C4-2B (cell line): ENCODE measurements at regions not wholly inside any gene's neighbourhood (a gene's known extent, or its start where the extent isn't known, plus 50 kb on each side); places are given as distances from the start of the nearest gene placed in this dataset.

Experiments
- H3K27ac ChIP-seq: fragments of 450-650 bp; 2 replicates; pipeline ENCODE4 v1.5.1; 2017
- CTCF ChIP-seq: fragments of 450-650 bp; conservative IDR thresholded peaks from 2 replicates; pipeline ENCODE4 v1.5.1; 2017; ENCODE audit warnings: mild to moderate bottlenecking
- ZFX ChIP-seq: fragments of 450-650 bp; IDR thresholded peaks from 2 replicates; pipeline ENCODE4 v1.6.1; 2017

GRCh38 chr11:36854875-36855274 is 256.8 kb upstream of the RAG2 start:
- TF ChIP-seq ZFX: no peak
- no peak for TF ChIP-seq CTCF
- H3K27ac ChIP-seq: no peak overlapping the region

GRCh38 chr11:36848660-36849059 is 250.6 kb upstream of the RAG2 start:
- TF ChIP-seq CTCF (no peak), ZFX (no peak)

GRCh38 chr11:36840378-36840777 is 242.3 kb upstream of the RAG2 start:
- TF ChIP-seq ZFX: no peak
- TF ChIP-seq CTCF: no peak
- H3K27ac ChIP-seq: no peak overlapping the region

More at GRCh38 chr11:36848660-36849059, 250.6 kb upstream of the RAG2 start:
- H3K27ac ChIP-seq: no peak overlapping the region

- no peak for TF ChIP-seq CTCF
Observed at GRCh38 chr11:36837831-36838437, 239.9 kb upstream of the RAG2 start.

GRCh38 chr11:36825251-36825650 is 227.2 kb upstream of the RAG2 start:
- no peak overlapping the region for H3K27ac ChIP-seq
- TF ChIP-seq ZFX: no peak
- TF ChIP-seq CTCF: no peak

More at GRCh38 chr11:36837831-36838437, 239.9 kb upstream of the RAG2 start:
- H3K27ac ChIP-seq: no peak overlapping the region

- TF ChIP-seq ZFX (no peak), CTCF (no peak)
Observed at GRCh38 chr11:36824349-36824748, 226.3 kb upstream of the RAG2 start.

GRCh38 chr11:36822829-36823228 is 224.8 kb upstream of the RAG2 start:
- H3K27ac ChIP-seq: no peak overlapping the region
- TF ChIP-seq CTCF: no peak
- TF ChIP-seq ZFX: no peak

More at GRCh38 chr11:36824349-36824748, 226.3 kb upstream of the RAG2 start:
- H3K27ac ChIP-seq: no peak overlapping the region
